DND-41 (cell line): ENCODE measurements at regions not wholly inside any gene's neighbourhood (a gene's known extent, or its start where the extent isn't known, plus 50 kb on each side); places are given as distances from the start of the nearest gene placed in this dataset.
"Not testable (repeated sequence)": the region's sequence is repeated elsewhere in the genome, so short reads cannot be mapped to it uniquely, and the experiment has no call there.

ENCODE experiments used
- EZH2 ChIP-seq: IDR thresholded peaks from 3 replicates; pipeline ENCODE4 v1.6.1; 2012; ENCODE audit warnings: borderline replicate concordance, low read depth, mild to moderate bottlenecking, moderate library complexity, low read length, inconsistent platforms; ENCODE audit not compliant: severe bottlenecking
- TF ChIP-seq, protein P1 (sequence below): IDR thresholded peaks from 2 replicates; pipeline ENCODE4 v1.5.1; 2012; ENCODE audit warnings: borderline replicate concordance, low read length, moderate library complexity, mild to moderate bottlenecking; ENCODE audit not compliant: poor library complexity, severe bottlenecking; ENCODE audit errors: extremely low read depth

DNA sequence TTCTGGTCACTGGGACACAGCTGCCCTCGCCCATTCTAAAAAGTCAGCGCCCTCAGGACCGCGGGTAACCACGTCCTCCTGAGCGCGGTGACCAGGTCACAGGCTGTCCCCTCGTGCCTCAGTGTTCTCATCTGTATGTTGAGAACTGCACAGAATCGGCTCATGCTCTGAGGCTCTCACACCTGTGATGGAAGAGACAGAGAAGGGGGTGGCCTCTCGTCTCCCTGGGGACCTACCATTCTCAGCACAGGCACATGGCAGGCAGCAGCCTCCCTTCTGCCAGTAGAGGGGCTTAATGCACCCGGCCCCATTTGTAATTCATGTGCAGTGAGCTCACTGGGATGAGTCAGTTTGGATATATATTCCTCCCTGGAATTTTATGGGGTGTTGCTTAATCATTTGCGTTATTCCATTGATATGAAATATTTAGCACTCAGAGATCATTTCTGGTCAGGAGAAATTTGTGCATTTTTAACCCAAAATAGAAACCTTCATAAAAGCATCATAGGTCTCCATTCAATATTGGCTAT, 51.9 kb upstream of the ROPN1B start:
- TF ChIP-seq, protein P1, sequence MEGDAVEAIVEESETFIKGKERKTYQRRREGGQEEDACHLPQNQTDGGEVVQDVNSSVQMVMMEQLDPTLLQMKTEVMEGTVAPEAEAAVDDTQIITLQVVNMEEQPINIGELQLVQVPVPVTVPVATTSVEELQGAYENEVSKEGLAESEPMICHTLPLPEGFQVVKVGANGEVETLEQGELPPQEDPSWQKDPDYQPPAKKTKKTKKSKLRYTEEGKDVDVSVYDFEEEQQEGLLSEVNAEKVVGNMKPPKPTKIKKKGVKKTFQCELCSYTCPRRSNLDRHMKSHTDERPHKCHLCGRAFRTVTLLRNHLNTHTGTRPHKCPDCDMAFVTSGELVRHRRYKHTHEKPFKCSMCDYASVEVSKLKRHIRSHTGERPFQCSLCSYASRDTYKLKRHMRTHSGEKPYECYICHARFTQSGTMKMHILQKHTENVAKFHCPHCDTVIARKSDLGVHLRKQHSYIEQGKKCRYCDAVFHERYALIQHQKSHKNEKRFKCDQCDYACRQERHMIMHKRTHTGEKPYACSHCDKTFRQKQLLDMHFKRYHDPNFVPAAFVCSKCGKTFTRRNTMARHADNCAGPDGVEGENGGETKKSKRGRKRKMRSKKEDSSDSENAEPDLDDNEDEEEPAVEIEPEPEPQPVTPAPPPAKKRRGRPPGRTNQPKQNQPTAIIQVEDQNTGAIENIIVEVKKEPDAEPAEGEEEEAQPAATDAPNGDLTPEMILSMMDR, result not testable (repeated sequence)
- not testable (repeated sequence) for TF ChIP-seq EZH2
